H9 (cell line): ENCODE measurements at regions not wholly inside any gene's neighbourhood (a gene's known extent, or its start where the extent isn't known, plus 50 kb on each side); places are given as distances from the start of the nearest gene placed in this dataset.

Source experiments
- DNase-seq: peaks from one replicate; pipeline ENCODE4 v3.0.0-alpha.2; 2017
- H2AFZ ChIP-seq: one replicate; pipeline ENCODE4 v1.6.1; 2013; ENCODE audit warnings: mild to moderate bottlenecking, low read length, control low read depth, moderate library complexity
- H2AK5ac ChIP-seq: 2 replicates; pipeline ENCODE4 v1.6.1; 2013; ENCODE audit warnings: low read length, control low read depth, mixed read lengths; ENCODE audit not compliant: insufficient read length
- H2BK120ac ChIP-seq: one replicate; pipeline ENCODE4 v1.6.1; 2013; ENCODE audit warnings: low read depth, mild to moderate bottlenecking, low read length, control low read depth, inconsistent platforms; ENCODE audit not compliant: poor library complexity, severe bottlenecking
- H2BK12ac ChIP-seq: 2 replicates; pipeline ENCODE4 v1.6.1; 2013; ENCODE audit warnings: low read length, control low read depth, mixed read lengths, low read depth; ENCODE audit not compliant: insufficient read length
- H2BK15ac ChIP-seq: 2 replicates; pipeline ENCODE4 v1.6.1; 2013; ENCODE audit warnings: low read depth, low read length, control low read depth
- H2BK20ac ChIP-seq: one replicate; pipeline ENCODE4 v1.6.1; 2013; ENCODE audit warnings: low read depth, mild to moderate bottlenecking, low read length, control low read depth, inconsistent platforms; ENCODE audit not compliant: poor library complexity, severe bottlenecking
- H2BK5ac ChIP-seq: 2 replicates; pipeline ENCODE4 v1.6.1; 2013; ENCODE audit warnings: low read length, control low read depth, mixed read lengths; ENCODE audit not compliant: insufficient read length
- H3K14ac ChIP-seq: 2 replicates; pipeline ENCODE4 v1.6.1; 2013; ENCODE audit warnings: low read length, control low read depth; ENCODE audit not compliant: insufficient read depth
- H3K18ac ChIP-seq: 2 replicates; pipeline ENCODE4 v1.6.1; 2013; ENCODE audit warnings: low read depth, mild to moderate bottlenecking, mixed read lengths, low read length, control low read depth; ENCODE audit not compliant: insufficient read length
- H3K23ac ChIP-seq: 2 replicates; pipeline ENCODE4 v1.6.1; 2013; ENCODE audit warnings: low read length, control low read depth, mixed read lengths, low read depth; ENCODE audit not compliant: insufficient read length
- H3K23me2 ChIP-seq: 2 replicates; pipeline ENCODE4 v1.6.1; 2013; ENCODE audit warnings: low read depth, mild to moderate bottlenecking, mixed read lengths, low read length, control low read depth; ENCODE audit not compliant: insufficient read length, poor library complexity, severe bottlenecking
- H3K27ac ChIP-seq: 2 replicates; pipeline ENCODE4 v1.5.1; 2013; ENCODE audit warnings: low read length, control low read depth, mixed read lengths, low read depth; ENCODE audit not compliant: insufficient read length
- H3K27me3 ChIP-seq: 2 replicates; pipeline ENCODE4 v1.6.1; 2013; ENCODE audit warnings: low read length, control low read depth, inconsistent platforms; ENCODE audit not compliant: insufficient read depth
- H3K4ac ChIP-seq: 2 replicates; pipeline ENCODE4 v1.6.1; 2013; ENCODE audit warnings: low read depth, mild to moderate bottlenecking, control low read depth, inconsistent platforms, low read length, moderate library complexity
- H3K4me1 ChIP-seq: 2 replicates; pipeline ENCODE4 v1.6.1; 2013; ENCODE audit warnings: low read length, control low read depth, inconsistent platforms; ENCODE audit not compliant: insufficient read depth
- H3K4me2 ChIP-seq: 2 replicates; pipeline ENCODE4 v1.6.1; 2013; ENCODE audit warnings: low read length, control low read depth, mixed read lengths; ENCODE audit not compliant: insufficient read length, insufficient read depth
- H3K56ac ChIP-seq: 2 replicates; pipeline ENCODE4 v1.6.1; 2013; ENCODE audit warnings: low read depth, mild to moderate bottlenecking, mixed read lengths, low read length, control low read depth; ENCODE audit not compliant: insufficient read length
- H3K79me1 ChIP-seq: 2 replicates; pipeline ENCODE4 v1.6.1; 2013; ENCODE audit warnings: low read depth, mild to moderate bottlenecking, moderate library complexity, low read length, control low read depth, inconsistent platforms; ENCODE audit not compliant: insufficient read depth, poor library complexity, severe bottlenecking
- H3K79me2 ChIP-seq: 2 replicates; pipeline ENCODE4 v1.6.1; 2013; ENCODE audit warnings: low read length, control low read depth, inconsistent platforms; ENCODE audit not compliant: insufficient read depth
- H3K9ac ChIP-seq: 2 replicates; pipeline ENCODE4 v1.6.1; 2013; ENCODE audit warnings: low read length, control low read depth, mixed read lengths; ENCODE audit not compliant: insufficient read length; ENCODE audit errors: extremely low read depth
- H3K9me3 ChIP-seq: one replicate; pipeline ENCODE4 v1.6.1; 2013; ENCODE audit warnings: low read depth, low read length, inconsistent platforms; ENCODE audit not compliant: control insufficient read depth
- H3T11ph ChIP-seq: one replicate; pipeline ENCODE4 v1.6.1; 2013; ENCODE audit warnings: mild to moderate bottlenecking, low read length, control low read depth, inconsistent platforms
- H4K20me1 ChIP-seq: one replicate; pipeline ENCODE4 v1.6.1; 2013; ENCODE audit not compliant: control insufficient read depth, insufficient read length, insufficient read depth
- H4K5ac ChIP-seq: 2 replicates; pipeline ENCODE4 v1.6.1; 2013; ENCODE audit warnings: low read depth, mild to moderate bottlenecking, mixed read lengths, low read length, control low read depth; ENCODE audit not compliant: insufficient read length
- H4K8ac ChIP-seq: replicated peaks from 2 replicates; pipeline ENCODE4 v1.6.1; 2013; ENCODE audit warnings: low read length, control low read depth, mixed read lengths, low read depth; ENCODE audit not compliant: insufficient read length
- H4K91ac ChIP-seq: 2 replicates; pipeline ENCODE4 v1.6.1; 2013; ENCODE audit warnings: low read depth, mild to moderate bottlenecking, moderate library complexity, mixed read lengths, low read length, control low read depth; ENCODE audit not compliant: insufficient read length
- H3K27ac Mint-ChIP-seq, 3 experiments: 2 replicates in 2 of 3; 3 replicates in 1 of 3; pipeline ENCODE4 v1.8.0; 2020 to 2021; ENCODE audit warnings: mixed read lengths in 3 of 3, mild to moderate bottlenecking in 1 of 3, moderate library complexity in 1 of 3
- H3K27me3 Mint-ChIP-seq: 2 replicates; pipeline ENCODE4 v1.8.0; 2021; ENCODE audit warnings: low read depth, mild to moderate bottlenecking, moderate library complexity, mixed read lengths
- H3K36me3 Mint-ChIP-seq, 3 experiments: 2 replicates in 2 of 3; 3 replicates in 1 of 3; pipeline ENCODE4 v1.8.0; 2020 to 2021; ENCODE audit warnings: low read depth in 3 of 3, mixed read lengths in 3 of 3; ENCODE audit not compliant: insufficient read depth in 1 of 3
- H3K4me1 Mint-ChIP-seq, 2 experiments: 2 replicates each; pipeline ENCODE4 v1.8.0; 2020; ENCODE audit warnings: mixed read lengths in 2 of 2
- H3K4me3 Mint-ChIP-seq, 2 experiments: 2 replicates in 1 of 2; 3 replicates in 1 of 2; pipeline ENCODE4 v1.8.0; 2020 to 2021; ENCODE audit warnings: mild to moderate bottlenecking in 2 of 2, mixed read lengths in 2 of 2, moderate library complexity in 1 of 2
- H3K9me3 Mint-ChIP-seq, 2 experiments: 2 replicates in 1 of 2; 3 replicates in 1 of 2; pipeline ENCODE4 v1.8.0; 2020; ENCODE audit warnings: mild to moderate bottlenecking in 2 of 2, mixed read lengths in 2 of 2, moderate library complexity in 1 of 2
- WGBS: extraction: QIAGEN DNeasy Blood & Tissue Kit; methylation state at CpG from one replicate; pipeline ENCODE4 v1.1.7; 2013; ENCODE audit warnings: missing lambda C conversion rate, low lambda C conversion rate, mixed read lengths; ENCODE audit not compliant: insufficient read length; ENCODE audit errors: extremely low coverage; 5-methylcytosine and 5-hydroxymethylcytosine counted together
- TF ChIP-seq, protein P1 (sequence below): fragments of 200-600 bp; sonication (generic); conservative IDR thresholded peaks from 3 replicates; pipeline ENCODE4 v1.8.0; 2021; ENCODE audit warnings: antibody characterized with exemption, mild to moderate bottlenecking

DNA sequence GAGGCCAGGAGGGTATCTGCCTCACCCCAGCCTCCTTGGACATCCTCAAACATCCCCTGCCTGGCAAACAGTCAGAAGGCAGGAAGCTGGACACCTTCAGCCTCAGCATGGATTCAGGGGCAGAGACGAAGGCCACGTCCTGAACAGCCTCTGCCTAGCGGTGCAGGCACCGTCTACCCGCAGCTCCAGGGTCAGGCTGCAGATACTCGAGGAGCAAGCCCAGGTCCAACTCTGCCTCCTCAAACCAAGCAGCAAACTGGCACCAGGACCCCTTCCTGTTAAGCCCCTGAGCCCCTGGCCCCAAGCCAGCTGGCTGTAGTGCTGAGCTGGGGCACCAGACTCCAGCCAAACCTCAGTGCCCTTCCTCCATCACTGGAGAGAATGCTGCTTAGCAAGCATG, 494.7 kb downstream of the NPHP4 start:
- no peak overlapping the region for H2BK12ac ChIP-seq
- no peak for DNase-seq
- no peak overlapping the region for H4K5ac ChIP-seq
- no peak overlapping the region for H2BK120ac ChIP-seq
- H3K27me3 ChIP-seq: no peaks in the 10 kb centered on the region
- Mint-ChIP-seq H3K36me3 (no peaks in the 10 kb centered on the region), H3K27me3 (peaks cover 20% of the 10 kb centered on the region), H3K9me3 (peaks cover 3 to 6% of the 10 kb centered on the region in 2 experiments; a peak in 3 of 5 replicates), H3K4me1 (peaks cover 0 to 4% of the 10 kb centered on the region in 2 experiments; a peak in 2 of 4 replicates), H3K4me3 (no peak overlapping the region), H3K27ac (no peak overlapping the region)
- H3K79me2 ChIP-seq: no peaks in the 10 kb centered on the region
- H3K4me2 ChIP-seq: no peak overlapping the region
- no peak overlapping the region for H2BK20ac ChIP-seq
- TF ChIP-seq, protein P1, sequence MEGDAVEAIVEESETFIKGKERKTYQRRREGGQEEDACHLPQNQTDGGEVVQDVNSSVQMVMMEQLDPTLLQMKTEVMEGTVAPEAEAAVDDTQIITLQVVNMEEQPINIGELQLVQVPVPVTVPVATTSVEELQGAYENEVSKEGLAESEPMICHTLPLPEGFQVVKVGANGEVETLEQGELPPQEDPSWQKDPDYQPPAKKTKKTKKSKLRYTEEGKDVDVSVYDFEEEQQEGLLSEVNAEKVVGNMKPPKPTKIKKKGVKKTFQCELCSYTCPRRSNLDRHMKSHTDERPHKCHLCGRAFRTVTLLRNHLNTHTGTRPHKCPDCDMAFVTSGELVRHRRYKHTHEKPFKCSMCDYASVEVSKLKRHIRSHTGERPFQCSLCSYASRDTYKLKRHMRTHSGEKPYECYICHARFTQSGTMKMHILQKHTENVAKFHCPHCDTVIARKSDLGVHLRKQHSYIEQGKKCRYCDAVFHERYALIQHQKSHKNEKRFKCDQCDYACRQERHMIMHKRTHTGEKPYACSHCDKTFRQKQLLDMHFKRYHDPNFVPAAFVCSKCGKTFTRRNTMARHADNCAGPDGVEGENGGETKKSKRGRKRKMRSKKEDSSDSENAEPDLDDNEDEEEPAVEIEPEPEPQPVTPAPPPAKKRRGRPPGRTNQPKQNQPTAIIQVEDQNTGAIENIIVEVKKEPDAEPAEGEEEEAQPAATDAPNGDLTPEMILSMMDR: no peak
- H4K20me1 ChIP-seq: peaks cover 2% of the 10 kb centered on the region
- H4K91ac ChIP-seq: no peak overlapping the region
- no CpG with 5 or more reads among the region's 6 CpGs for WGBS
- no peaks in the 10 kb centered on the region for H3K79me1 ChIP-seq
- H3K9me3 ChIP-seq: no peaks in the 10 kb centered on the region
- H3K56ac ChIP-seq: no peak overlapping the region
- no peak overlapping the region for H2BK15ac ChIP-seq
- H3K4me1 ChIP-seq: no peaks in the 10 kb centered on the region
- H3K27ac ChIP-seq: no peak overlapping the region
- no peak overlapping the region for H3T11ph ChIP-seq
- H2AK5ac ChIP-seq: no peak overlapping the region
- H3K14ac ChIP-seq: peak overlapping the region; percentile 34; the same call in 1 of the 2 replicates
- H4K8ac ChIP-seq: no peak overlapping the region
- H2BK5ac ChIP-seq: no peak overlapping the region
- no peak overlapping the region for H2AFZ ChIP-seq
- H3K23ac ChIP-seq: no peak overlapping the region
- H3K9ac ChIP-seq: no peak overlapping the region
- no peak overlapping the region for H3K18ac ChIP-seq
- no peaks in the 10 kb centered on the region for H3K23me2 ChIP-seq
- no peak overlapping the region for H3K4ac ChIP-seq
